Astrocyte (in vitro differentiated cells and primary cell): ENCODE measurements at regions not wholly inside any gene's neighbourhood (a gene's known extent, or its start where the extent isn't known, plus 50 kb on each side); places are given as distances from the start of the nearest gene placed in this dataset.

Source experiments
- EZH2 ChIP-seq: IDR thresholded peaks from 2 replicates; pipeline ENCODE4 v1.6.1; 2012; ENCODE audit warnings: mild to moderate bottlenecking, low read length, inconsistent platforms; ENCODE audit not compliant: insufficient read depth
- TF ChIP-seq, protein P1 (sequence below): IDR thresholded peaks from 2 replicates; pipeline ENCODE4 v1.5.1; 2011; ENCODE audit warnings: low read depth, mild to moderate bottlenecking, inconsistent platforms, low read length, moderate library complexity; ENCODE audit not compliant: insufficient read depth

DNA sequence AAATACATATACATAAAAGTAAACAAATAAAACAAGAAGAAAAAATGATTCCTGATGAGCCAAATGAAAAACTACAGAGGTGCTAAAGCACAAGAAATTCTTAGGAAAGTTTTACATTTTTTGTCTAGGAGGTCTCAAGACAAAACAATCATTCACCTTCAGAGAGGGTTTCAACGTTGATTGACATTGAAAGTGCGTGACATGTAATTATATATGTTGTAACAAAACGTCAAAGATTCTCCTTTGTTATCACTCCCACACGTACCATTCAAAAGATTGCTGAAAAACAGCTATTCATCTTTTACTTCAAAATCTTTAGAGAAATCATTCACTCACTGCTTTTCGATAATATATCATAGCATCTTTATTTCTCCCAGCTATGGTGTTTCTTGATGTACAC is 375.9 kb downstream of the NEBL start:
- TF ChIP-seq EZH2: no peak
- TF ChIP-seq, protein P1, sequence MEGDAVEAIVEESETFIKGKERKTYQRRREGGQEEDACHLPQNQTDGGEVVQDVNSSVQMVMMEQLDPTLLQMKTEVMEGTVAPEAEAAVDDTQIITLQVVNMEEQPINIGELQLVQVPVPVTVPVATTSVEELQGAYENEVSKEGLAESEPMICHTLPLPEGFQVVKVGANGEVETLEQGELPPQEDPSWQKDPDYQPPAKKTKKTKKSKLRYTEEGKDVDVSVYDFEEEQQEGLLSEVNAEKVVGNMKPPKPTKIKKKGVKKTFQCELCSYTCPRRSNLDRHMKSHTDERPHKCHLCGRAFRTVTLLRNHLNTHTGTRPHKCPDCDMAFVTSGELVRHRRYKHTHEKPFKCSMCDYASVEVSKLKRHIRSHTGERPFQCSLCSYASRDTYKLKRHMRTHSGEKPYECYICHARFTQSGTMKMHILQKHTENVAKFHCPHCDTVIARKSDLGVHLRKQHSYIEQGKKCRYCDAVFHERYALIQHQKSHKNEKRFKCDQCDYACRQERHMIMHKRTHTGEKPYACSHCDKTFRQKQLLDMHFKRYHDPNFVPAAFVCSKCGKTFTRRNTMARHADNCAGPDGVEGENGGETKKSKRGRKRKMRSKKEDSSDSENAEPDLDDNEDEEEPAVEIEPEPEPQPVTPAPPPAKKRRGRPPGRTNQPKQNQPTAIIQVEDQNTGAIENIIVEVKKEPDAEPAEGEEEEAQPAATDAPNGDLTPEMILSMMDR: no peak
